ENCODE measurements at regions not wholly inside any gene's neighbourhood (a gene's known extent, or its start where the extent isn't known, plus 50 kb on each side); places are given as distances from the start of the nearest gene placed in this dataset.

DNA sequence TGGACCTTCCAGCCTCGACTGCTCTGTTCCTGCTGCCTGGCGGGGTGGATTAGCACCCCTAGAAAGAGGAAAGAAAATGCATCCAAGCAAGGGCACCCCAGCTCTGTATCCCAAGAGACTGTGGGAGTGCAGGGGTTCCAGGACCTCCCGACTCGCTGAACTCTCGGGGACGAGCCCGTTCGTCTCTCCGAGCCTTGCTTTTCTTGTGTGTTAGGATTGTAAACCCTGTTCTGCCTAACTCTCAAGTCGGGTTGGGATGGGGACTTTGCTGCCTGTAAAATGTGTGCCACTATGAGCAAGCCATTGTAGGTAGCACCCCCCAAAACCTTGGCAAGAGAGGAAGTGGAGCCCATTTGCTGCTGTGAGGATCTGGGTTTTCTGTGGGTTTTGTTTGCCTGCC is 73.2 kb upstream of the VRK1 start:
- POLR2A ChIA-PET = no interaction called here
- Histone ChIP-seq H3K36me3 (ENCODE audit: control insufficient read depth in 2 of 2, insufficient read depth in 1 of 2, low read length in 2 of 2) (no peaks in the 10 kb centered on the region), H3K4me1 (ENCODE audit: control insufficient read depth, insufficient read depth, low read length) (no peaks in the 10 kb centered on the region), H3K9me3 (ENCODE audit: control insufficient read depth, insufficient read depth, low read depth, low read length) (no peaks in the 10 kb centered on the region), H3K4me3 (ENCODE audit: low read depth, low read length) (no peak overlapping the region), H3K27ac (ENCODE audit: extremely low read depth, low read depth, low read length) (no peak overlapping the region)
- no peak for TF ChIP-seq ZNF23 (tag by site-specific recombination; IDR thresholded peaks at IDR 0.05; ENCODE audit: borderline replicate concordance)
- no peak for TF ChIP-seq MYNN (tag by site-specific recombination; IDR thresholded peaks at IDR 0.05; ENCODE audit: borderline replicate concordance)
- CTCF ChIA-PET = interaction anchor here (0.8 kb wide), 1 partner anchor 17 kb away, joined by 3 read pairs; no protein-coding TSS in a partner anchor

DNA sequence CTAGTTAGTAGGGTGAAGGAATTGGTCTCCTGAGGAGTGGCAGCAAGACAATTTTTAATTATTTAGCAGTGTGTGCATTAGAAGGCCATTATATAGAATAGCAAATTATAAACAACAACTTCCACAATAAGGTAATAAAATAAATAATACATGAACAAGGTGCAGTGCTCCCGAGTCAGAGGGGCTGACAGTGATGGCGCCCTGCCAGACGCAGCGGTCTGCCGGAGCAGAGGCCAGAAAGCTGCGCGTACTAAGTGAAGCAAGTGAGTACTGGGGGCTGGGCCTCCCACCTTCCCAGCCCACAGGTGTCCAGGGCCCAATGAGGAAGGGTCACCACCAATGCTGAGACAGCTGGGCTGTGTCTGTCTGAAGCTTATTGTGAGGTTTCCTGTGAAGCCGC is 72.0 kb upstream of the VRK1 start:
- ChIA-PET POLR2A (no interaction called here), CTCF (interaction anchor here (0.6 to 0.7 kb wide), 2 partner anchors 16 to 159 kb away, joined by 3 read pairs; no protein-coding TSS in a partner anchor)

GRCh38 chr14:96727073-96727472 is 70.1 kb upstream of the VRK1 start:
- TF ChIP-seq, protein P1, sequence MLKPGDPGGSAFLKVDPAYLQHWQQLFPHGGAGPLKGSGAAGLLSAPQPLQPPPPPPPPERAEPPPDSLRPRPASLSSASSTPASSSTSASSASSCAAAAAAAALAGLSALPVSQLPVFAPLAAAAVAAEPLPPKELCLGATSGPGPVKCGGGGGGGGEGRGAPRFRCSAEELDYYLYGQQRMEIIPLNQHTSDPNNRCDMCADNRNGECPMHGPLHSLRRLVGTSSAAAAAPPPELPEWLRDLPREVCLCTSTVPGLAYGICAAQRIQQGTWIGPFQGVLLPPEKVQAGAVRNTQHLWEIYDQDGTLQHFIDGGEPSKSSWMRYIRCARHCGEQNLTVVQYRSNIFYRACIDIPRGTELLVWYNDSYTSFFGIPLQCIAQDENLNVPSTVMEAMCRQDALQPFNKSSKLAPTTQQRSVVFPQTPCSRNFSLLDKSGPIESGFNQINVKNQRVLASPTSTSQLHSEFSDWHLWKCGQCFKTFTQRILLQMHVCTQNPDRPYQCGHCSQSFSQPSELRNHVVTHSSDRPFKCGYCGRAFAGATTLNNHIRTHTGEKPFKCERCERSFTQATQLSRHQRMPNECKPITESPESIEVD (tag by site-specific recombination; IDR thresholded peaks at IDR 0.05) = no peak
- TF ChIP-seq ZNF623 (tag by site-specific recombination; IDR thresholded peaks at IDR 0.05) = peak; percentile 89
- POLR2A ChIA-PET = no interaction called here
- no peaks in the 10 kb centered on the region for H3K36me3 ChIP-seq (ENCODE audit: control insufficient read depth in 2 of 2, insufficient read depth in 1 of 2, low read length in 2 of 2)
- H3K9me3 ChIP-seq (ENCODE audit: control insufficient read depth, insufficient read depth, low read depth, low read length) = no peaks in the 10 kb centered on the region
- peaks cover 3% of the 10 kb centered on the region; the same call in 1 of the 2 replicates for H3K4me1 ChIP-seq (ENCODE audit: control insufficient read depth, insufficient read depth, low read length)
- H3K4me3 ChIP-seq (ENCODE audit: low read depth, low read length) = no peak overlapping the region
- H3K27ac ChIP-seq (ENCODE audit: extremely low read depth, low read depth, low read length) = no peak overlapping the region
- CTCF ChIA-PET = interaction anchor here (0.9 to 1.4 kb wide), 2 partner anchors 10 to 15 kb away, joined by 3 to 10 read pairs; no protein-coding TSS in a partner anchor

More for the DNA sequence above, 72.0 kb upstream of the VRK1 start:
- peaks cover 3% of the 10 kb centered on the region; the same call in 1 of the 2 replicates for H3K4me1 ChIP-seq (ENCODE audit: control insufficient read depth, insufficient read depth, low read length)
- H3K9me3 ChIP-seq (ENCODE audit: control insufficient read depth, insufficient read depth, low read depth, low read length) = no peaks in the 10 kb centered on the region
- TF ChIP-seq ZNF19 (tag by site-specific recombination; IDR thresholded peaks at IDR 0.05; ENCODE audit: low read depth) (no peak), ZNF248 (tag by site-specific recombination; IDR thresholded peaks at IDR 0.05) (no peak), ZNF223 (tag by site-specific recombination; IDR thresholded peaks at IDR 0.05) (no peak), ZNF561 (tag by site-specific recombination; IDR thresholded peaks at IDR 0.05; ENCODE audit: borderline replicate concordance) (no peak), HIC1 (tag by site-specific recombination; IDR thresholded peaks at IDR 0.05) (no peak), ZNF510 (tag by site-specific recombination; IDR thresholded peaks at IDR 0.05; ENCODE audit: insufficient replicate concordance) (no peak), HOXA7 (CRISPR knock-in tag; IDR thresholded peaks at IDR 0.05; ENCODE audit: borderline replicate concordance) (no peak), GLI2 (tag by site-specific recombination; IDR thresholded peaks at IDR 0.05; ENCODE audit: borderline replicate concordance, low read depth) (no peak), GLIS2 (tag by site-specific recombination; IDR thresholded peaks at IDR 0.05) (no peak)
- H3K27ac ChIP-seq (ENCODE audit: extremely low read depth, low read depth, low read length) = no peak overlapping the region
- H3K4me3 ChIP-seq (ENCODE audit: low read depth, low read length) = no peak overlapping the region
- H3K36me3 ChIP-seq (ENCODE audit: control insufficient read depth in 2 of 2, insufficient read depth in 1 of 2, low read length in 2 of 2) = no peaks in the 10 kb centered on the region

DNA sequence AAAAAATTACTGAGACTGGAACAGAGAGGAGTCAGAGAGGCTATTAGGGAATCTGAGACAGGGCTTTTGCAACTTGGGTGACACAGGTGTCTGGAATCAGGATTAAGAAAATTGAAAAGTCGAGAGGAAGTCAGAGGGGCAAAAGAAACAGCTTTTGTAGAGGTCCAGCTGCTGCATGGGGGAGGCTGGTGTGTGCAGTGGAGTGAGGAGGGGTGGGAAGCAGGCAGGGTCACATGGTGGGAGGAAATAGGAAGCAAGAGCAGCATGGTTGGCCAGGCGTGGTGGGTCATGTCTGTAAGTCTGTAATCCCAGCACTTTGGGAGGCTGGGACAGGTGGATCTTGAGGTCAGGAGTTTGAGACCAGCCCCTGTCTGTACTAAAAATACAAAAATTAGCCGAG is 69.7 kb upstream of the VRK1 start:
- ChIA-PET POLR2A (no interaction called here), CTCF (interaction anchor here (0.5 to 1.4 kb wide), 2 partner anchors 14 to 17 kb away, joined by 3 to 10 read pairs; no protein-coding TSS in a partner anchor)
- no peak overlapping the region for H3K4me3 ChIP-seq (ENCODE audit: low read depth, low read length)
- no peaks in the 10 kb centered on the region for H3K9me3 ChIP-seq (ENCODE audit: control insufficient read depth, insufficient read depth, low read depth, low read length)
- H3K27ac ChIP-seq (ENCODE audit: extremely low read depth, low read depth, low read length) = no peak overlapping the region
- TF ChIP-seq ZNF664 (tag by site-specific recombination; IDR thresholded peaks at IDR 0.05) (no peak), ZNF16 (tag by site-specific recombination; IDR thresholded peaks at IDR 0.05; ENCODE audit: low read depth) (no peak), ZNF266 (tag by site-specific recombination; IDR thresholded peaks at IDR 0.05; ENCODE audit: low read depth) (no peak), GLIS1 (tag by site-specific recombination; IDR thresholded peaks at IDR 0.05) (no peak), ZNF324 (tag by site-specific recombination; IDR thresholded peaks at IDR 0.05) (no peak), ZNF175 (tag by site-specific recombination; IDR thresholded peaks at IDR 0.05) (no peak), ZNF366 (tag by site-specific recombination; conservative IDR thresholded peaks at IDR 0.05) (no peak), GLIS2 (tag by site-specific recombination; IDR thresholded peaks at IDR 0.05) (no peak), SCRT1 (tag by site-specific recombination; IDR thresholded peaks at IDR 0.05; ENCODE audit: borderline replicate concordance) (no peak), ZNF610 (tag by site-specific recombination; IDR thresholded peaks at IDR 0.05; ENCODE audit: borderline replicate concordance) (no peak), ZNF544 (tag by site-specific recombination; IDR thresholded peaks at IDR 0.05) (no peak), ZNF585B (tag by site-specific recombination; IDR thresholded peaks at IDR 0.05) (no peak), ZEB2 (tag by site-specific recombination; IDR thresholded peaks at IDR 0.05) (no peak), ZNF843 (tag by site-specific recombination; IDR thresholded peaks at IDR 0.05) (no peak)
- H3K4me1 ChIP-seq (ENCODE audit: control insufficient read depth, insufficient read depth, low read length) = peaks cover 3% of the 10 kb centered on the region; the same call in 1 of the 2 replicates
- no peaks in the 10 kb centered on the region for H3K36me3 ChIP-seq (ENCODE audit: control insufficient read depth in 2 of 2, insufficient read depth in 1 of 2, low read length in 2 of 2)
